Stimulated activated CD8-positive, alpha-beta memory T cell treated with anti-CD3 and anti-CD28 coated beads, Interleukin-2, amount 100 ng/mL, for 1 hour (primary cell): ENCODE measurements at regions not wholly inside any gene's neighbourhood (a gene's known extent, or its start where the extent isn't known, plus 50 kb on each side); places are given as distances from the start of the nearest gene placed in this dataset.

Source experiments
- DNase-seq, 2 donors: peaks; one replicate each; pipeline ENCODE4 v3.0.0-alpha.2; 2020; ENCODE audit warnings: low read depth in 2 of 2

DNA sequence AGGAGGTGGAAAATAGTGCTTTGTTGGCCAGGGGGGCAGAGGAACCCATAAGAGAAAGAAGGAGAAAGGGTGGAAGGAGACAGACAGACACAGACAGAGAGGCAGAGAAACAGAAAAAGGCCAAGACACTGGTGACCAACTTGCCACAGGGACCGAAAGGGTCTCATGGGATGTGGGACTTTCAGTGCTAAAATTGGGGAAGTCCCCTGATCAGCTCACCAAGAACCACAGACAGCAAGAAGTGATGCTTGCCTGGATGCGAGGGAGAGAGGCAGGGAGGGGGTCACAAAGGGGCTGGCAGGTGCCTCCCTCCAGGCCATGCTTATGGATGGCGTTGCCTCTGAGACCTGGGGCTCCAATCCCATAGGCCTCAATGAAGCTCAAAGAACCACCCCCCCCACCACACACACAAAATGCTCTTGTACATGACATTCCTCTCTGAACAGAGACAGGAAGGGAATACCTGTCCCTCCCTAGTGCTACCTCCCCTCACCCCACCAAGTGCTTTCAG lies 413.4 kb downstream of the MN1 start:
- no peak for DNase-seq

DNA sequence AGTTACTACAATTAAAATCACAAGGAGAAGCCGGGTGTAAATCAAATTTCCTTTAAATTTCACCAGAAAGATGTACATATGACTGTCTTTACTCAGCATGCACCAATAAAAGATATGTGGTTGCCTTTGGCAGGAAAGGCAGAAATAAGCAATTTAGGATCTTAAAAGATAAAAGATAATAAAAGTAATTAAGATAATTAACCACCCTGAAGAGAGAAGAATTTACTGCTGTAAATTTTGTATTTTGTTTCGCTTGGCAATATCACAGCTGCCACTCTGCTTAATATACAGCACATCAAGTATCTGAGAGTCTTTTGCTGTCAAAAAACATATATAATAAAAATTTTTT lies 411.9 kb downstream of the MN1 start:
- DNase-seq: no peak

- no peak for DNase-seq
Measured at GRCh38 chr22:27391092-27391770, 410.3 kb downstream of the MN1 start.

- no peak for DNase-seq
Measured at GRCh38 chr22:27393371-27393770, 408.2 kb downstream of the MN1 start.

- DNase-seq: no peak
Measured at GRCh38 chr22:27394806-27395404, 406.7 kb downstream of the MN1 start.

DNA sequence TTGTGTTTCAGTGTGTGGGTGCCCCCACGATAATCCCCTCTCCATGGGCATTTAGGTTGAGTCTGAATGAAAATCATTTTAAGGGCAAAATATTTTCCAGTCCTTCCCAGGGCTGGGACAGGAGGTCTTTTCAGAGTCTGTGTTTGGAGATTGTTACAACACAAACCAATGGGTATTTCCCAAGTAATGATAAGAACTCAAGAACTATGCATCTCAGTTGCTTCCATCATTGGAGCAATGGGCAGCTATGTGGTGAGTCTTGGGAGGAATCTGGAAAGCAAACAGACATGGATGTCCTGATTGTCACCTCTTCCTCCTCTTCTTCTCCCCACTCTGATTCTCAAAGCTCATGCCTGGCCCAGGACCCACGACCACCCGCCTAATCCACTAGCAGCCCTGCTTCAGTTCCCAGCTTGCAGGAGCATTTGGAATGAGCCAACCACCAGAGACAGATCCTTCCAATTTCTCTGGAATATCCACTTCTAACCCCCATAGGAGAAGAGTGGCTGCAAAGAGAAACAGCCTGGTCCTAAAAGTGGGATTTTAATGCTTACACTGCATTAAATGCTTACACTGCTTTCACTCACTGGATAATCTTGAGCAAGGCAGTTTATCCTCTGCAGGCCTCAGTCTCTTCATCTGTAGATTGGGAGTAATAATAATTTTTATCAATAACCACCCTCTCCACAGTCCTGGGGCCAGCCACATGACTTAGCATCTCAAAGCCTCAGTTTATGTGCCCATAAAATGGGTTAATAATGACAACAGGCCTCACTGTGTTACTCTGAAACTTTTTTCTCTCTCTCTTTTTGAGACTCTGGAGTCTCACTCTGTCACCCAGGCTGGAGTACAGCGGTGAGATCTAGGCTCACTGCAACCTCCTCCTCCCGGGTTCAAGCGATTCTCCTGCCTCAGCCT lies 404.3 kb downstream of the MN1 start:
- no peak for DNase-seq

DNA sequence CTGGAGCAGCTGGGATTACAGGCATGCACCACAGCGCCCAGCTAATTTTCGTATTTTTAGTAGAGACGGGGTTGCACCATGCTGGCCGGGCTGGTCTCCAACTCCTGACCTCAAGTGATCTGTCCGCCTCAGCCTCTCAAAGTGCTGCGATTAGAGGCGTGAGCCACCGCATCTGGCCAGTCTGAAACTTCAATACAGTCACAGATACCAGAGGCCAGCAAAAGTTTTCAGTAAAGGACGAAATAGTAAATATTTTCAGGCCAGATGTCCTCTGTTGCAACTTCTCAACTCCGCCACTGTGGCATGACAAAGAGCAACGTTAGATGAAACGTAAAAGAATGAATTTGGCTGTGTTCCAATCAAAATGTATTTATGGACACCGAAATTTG lies 403.6 kb downstream of the MN1 start:
- DNase-seq: no peak

DNA sequence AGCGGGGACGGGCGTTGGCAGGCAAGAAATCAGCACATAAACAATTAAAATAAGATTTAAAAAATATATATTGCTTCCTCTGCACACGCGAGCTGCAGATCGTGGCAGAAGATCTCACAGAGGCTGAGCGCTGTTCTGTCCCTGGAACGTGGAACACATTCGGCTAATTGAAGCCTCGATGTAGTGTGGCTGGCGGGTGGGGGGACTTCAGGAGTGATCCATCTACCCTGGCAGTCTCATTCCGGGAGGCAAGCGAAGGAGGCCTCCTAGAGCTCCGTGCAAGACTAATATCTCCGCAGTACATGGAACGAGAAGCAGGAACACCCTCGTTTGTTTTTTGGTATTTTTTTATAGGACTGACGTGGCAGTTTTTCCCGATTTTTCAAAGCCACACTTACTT lies 402.4 kb downstream of the MN1 start:
- DNase-seq: no peak

- DNase-seq: no peak
Measured at GRCh38 chr22:27400811-27401210, 400.7 kb downstream of the MN1 start.

DNA sequence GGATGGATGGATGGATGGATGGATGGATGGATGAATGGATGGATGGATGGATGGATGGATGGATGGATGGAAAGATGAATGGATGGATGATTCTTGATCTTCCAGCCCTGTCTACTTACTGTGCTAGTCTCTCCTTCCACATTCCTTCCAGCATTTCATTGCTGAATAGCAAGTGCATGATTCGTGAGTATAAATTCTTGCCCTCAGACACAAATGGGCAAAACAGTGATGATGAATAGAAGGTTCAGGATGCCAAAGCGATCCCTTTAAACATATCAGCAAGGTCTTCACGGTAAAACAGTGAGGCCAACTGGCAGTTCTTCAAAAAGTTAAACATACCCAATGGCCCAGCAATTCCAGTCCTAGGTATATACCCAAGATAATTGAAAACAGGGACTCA lies 400.2 kb downstream of the MN1 start:
- DNase-seq: no peak

GRCh38 chr22:27404441-27404840 lies 397.1 kb downstream of the MN1 start:
- no peak for DNase-seq

- no peak for DNase-seq
Measured at GRCh38 chr22:27405672-27406388, 395.7 kb downstream of the MN1 start.

- DNase-seq: no peak
Measured at GRCh38 chr22:27406389-27406861, 395.1 kb downstream of the MN1 start.

GRCh38 chr22:27407369-27407985 lies 394.1 kb downstream of the MN1 start:
- no peak for DNase-seq

DNA sequence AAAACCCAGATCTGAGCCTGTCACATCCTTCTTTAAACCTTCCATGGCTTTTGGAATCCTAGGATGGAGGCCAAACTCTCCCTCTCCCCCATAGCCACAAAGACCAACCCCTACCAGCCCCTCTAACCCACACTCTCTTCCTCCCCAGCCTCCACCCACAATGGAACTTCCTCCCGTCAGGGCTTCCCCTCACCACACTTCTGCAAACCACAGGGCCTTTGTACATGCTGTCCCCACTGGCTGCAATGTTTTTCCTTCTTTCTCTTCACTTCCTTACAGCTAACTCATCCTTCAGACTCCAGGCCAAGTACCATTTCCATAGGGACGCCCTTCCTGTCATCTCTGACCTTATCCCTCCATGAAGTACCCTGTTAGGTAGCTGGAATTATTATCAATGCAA lies 393.5 kb downstream of the MN1 start:
- no peak for DNase-seq

- no peak for DNase-seq
Measured at GRCh38 chr22:27409299-27409698, 392.3 kb downstream of the MN1 start.

DNA sequence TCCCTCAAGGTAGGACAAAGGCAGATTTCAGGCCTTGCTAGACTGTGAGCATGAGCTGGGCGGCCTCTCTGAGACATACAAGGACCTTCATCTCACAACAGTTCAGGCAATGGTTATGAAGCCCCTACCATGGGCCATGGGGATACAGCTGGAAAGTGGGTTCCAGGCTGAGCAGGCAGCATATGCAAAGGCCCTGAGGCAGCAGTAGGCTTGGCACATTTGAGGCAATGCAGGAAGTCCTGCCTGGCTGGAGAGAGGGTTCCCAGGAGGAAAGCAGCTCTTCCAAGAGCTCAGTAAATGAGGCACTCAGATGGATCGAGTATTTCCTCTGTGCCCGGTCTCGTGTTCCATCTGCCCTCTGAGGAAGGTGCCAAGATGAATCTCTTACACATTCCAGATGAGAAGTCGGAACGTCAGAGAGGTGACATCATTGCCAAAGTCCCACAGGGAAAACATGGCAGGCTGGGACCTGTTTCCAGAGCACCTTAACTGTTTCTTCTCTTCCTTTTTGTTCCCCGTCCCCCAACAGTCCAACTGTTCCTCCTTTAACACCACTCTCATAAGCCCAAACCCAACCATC lies 388.6 kb downstream of the MN1 start:
- no peak for DNase-seq

GRCh38 chr22:27413702-27414101 lies 387.9 kb downstream of the MN1 start:
- DNase-seq: no peak

GRCh38 chr22:27416511-27417420 lies 384.8 kb downstream of the MN1 start:
- DNase-seq: no peak

DNA sequence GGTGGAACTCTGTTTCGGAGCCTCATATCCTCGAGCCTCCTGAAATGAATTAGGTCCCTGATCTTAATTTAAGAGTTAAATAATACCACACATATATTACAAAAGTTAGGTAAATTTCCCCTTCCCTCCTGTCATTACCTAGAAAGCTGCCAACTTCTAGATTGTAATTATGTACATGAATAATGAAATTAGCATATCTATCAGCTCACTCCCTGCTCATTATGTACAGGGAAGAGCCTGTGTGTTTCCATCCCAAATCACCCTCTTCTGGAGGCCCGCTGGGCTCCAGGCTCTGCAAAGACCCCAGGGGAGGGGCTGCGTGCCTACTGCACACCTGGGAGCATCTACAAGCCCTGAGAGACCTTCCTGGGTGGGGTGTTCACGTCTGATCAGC lies 384.1 kb downstream of the MN1 start:
- no peak for DNase-seq
